ENCODE measurements at regions not wholly inside any gene's neighbourhood (a gene's known extent, or its start where the extent isn't known, plus 50 kb on each side); places are given as distances from the start of the nearest gene placed in this dataset.

- ATAC-seq (no peak), DNase-seq (no peak)
- H3K4me1 ChIP-seq, result no peaks in the 10 kb centered on the region
- intact Hi-C loops (cut with DNase I), result no loop called here
- no peaks in the 10 kb centered on the region for H3K27me3 ChIP-seq
- no peak overlapping the region for H3K4me3 ChIP-seq
- no peaks in the 10 kb centered on the region for H3K36me3 ChIP-seq
- no peak overlapping the region for H3K27ac ChIP-seq
- 89% methylated on average over 1 of the region's 1 CpG for WGBS (ENCODE audit: insufficient coverage, low coverage, low lambda C conversion rate, missing lambda C conversion rate)
- H3K9me3 ChIP-seq, result no peaks in the 10 kb centered on the region
- TF ChIP-seq CTCF (IDR thresholded peaks at IDR 0.05) (no peak), POLR2A (IDR thresholded peaks at IDR 0.05) (no peak)
Observed at GRCh38 chr5:167701051-167701450, 590.4 kb upstream of the WWC1 start.

GRCh38 chr5:167702014-167702413 is 589.4 kb upstream of the WWC1 start:
- H3K27ac ChIP-seq, result no peak overlapping the region
- H3K4me1 ChIP-seq, result no peaks in the 10 kb centered on the region
- DNase-seq (no peak), ATAC-seq (no peak)
- intact Hi-C loops (cut with DNase I), result no loop called here
- no peaks in the 10 kb centered on the region for H3K36me3 ChIP-seq
- H3K9me3 ChIP-seq, result no peaks in the 10 kb centered on the region
- no peak overlapping the region for H3K4me3 ChIP-seq
- 52% methylated on average over 2 of the region's 2 CpGs for WGBS (ENCODE audit: insufficient coverage, low coverage, low lambda C conversion rate, missing lambda C conversion rate)
- H3K27me3 ChIP-seq, result no peaks in the 10 kb centered on the region
- TF ChIP-seq POLR2A (IDR thresholded peaks at IDR 0.05), result no peak

GRCh38 chr5:167708449-167708848 is 583.0 kb upstream of the WWC1 start:
- no peaks in the 10 kb centered on the region for H3K9me3 ChIP-seq
- no peak overlapping the region for H3K4me3 ChIP-seq
- DNase-seq (no peak), ATAC-seq (no peak)
- H3K27me3 ChIP-seq, result no peaks in the 10 kb centered on the region
- H3K4me1 ChIP-seq, result no peaks in the 10 kb centered on the region
- WGBS (ENCODE audit: insufficient coverage, low coverage, low lambda C conversion rate, missing lambda C conversion rate), result 90% methylated on average over 2 of the region's 3 CpGs
- TF ChIP-seq POLR2A (IDR thresholded peaks at IDR 0.05), result no peak
- no peak for TF ChIP-seq CTCF (IDR thresholded peaks at IDR 0.05)
- intact Hi-C loops (cut with DNase I), result no loop called here
- H3K36me3 ChIP-seq, result no peaks in the 10 kb centered on the region
- H3K27ac ChIP-seq, result no peak overlapping the region

GRCh38 chr5:167709625-167710024 is 581.8 kb upstream of the WWC1 start:
- no peaks in the 10 kb centered on the region for H3K27me3 ChIP-seq
- 72% methylated on average over 4 of the region's 4 CpGs for whole genome bisulfite sequencing (ENCODE audit: insufficient coverage, low coverage, low lambda C conversion rate, missing lambda C conversion rate)
- no peaks in the 10 kb centered on the region for H3K4me1 ChIP-seq
- no peak for TF ChIP-seq POLR2A (IDR thresholded peaks at IDR 0.05)
- TF ChIP-seq CTCF (IDR thresholded peaks at IDR 0.05), result no peak
- DNase-seq (no peak), ATAC-seq (no peak)
- H3K36me3 ChIP-seq, result no peaks in the 10 kb centered on the region
- no peak overlapping the region for H3K4me3 ChIP-seq
- intact Hi-C loops (cut with DNase I), result loop anchor here in 1 of 2 donors (10.0 kb wide), 1 partner anchor 335 kb away; no protein-coding TSS in a partner anchor
- no peak overlapping the region for H3K27ac ChIP-seq
- H3K9me3 ChIP-seq, result no peaks in the 10 kb centered on the region

GRCh38 chr5:167710444-167711073 is 580.9 kb upstream of the WWC1 start:
- Histone ChIP-seq H3K27ac (no peak overlapping the region), H3K4me3 (no peak overlapping the region), H3K4me1 (no peaks in the 10 kb centered on the region), H3K27me3 (no peaks in the 10 kb centered on the region), H3K9me3 (no peaks in the 10 kb centered on the region), H3K36me3 (no peaks in the 10 kb centered on the region)
- WGBS (ENCODE audit: insufficient coverage, low coverage, low lambda C conversion rate, missing lambda C conversion rate), result 63% methylated on average over 3 of the region's 3 CpGs
- ATAC-seq (no peak), DNase-seq (no peak)
- TF ChIP-seq CTCF (IDR thresholded peaks at IDR 0.05), result no peak
- no peak for TF ChIP-seq POLR2A (IDR thresholded peaks at IDR 0.05)
- intact Hi-C loops (cut with DNase I), result loop anchor here in 1 of 2 donors (10.0 kb wide), 1 partner anchor 334 kb away; no protein-coding TSS in a partner anchor
